DND-41 (cell line): ENCODE measurements at regions not wholly inside any gene's neighbourhood (a gene's known extent, or its start where the extent isn't known, plus 50 kb on each side); places are given as distances from the start of the nearest gene placed in this dataset.

Experiments used
- EZH2 ChIP-seq: IDR thresholded peaks from 3 replicates; pipeline ENCODE4 v1.6.1; 2012; ENCODE audit warnings: borderline replicate concordance, low read depth, mild to moderate bottlenecking, moderate library complexity, low read length, inconsistent platforms; ENCODE audit not compliant: severe bottlenecking
- TF ChIP-seq, protein P1 (sequence below): IDR thresholded peaks from 2 replicates; pipeline ENCODE4 v1.5.1; 2012; ENCODE audit warnings: borderline replicate concordance, low read length, moderate library complexity, mild to moderate bottlenecking; ENCODE audit not compliant: poor library complexity, severe bottlenecking; ENCODE audit errors: extremely low read depth

DNA sequence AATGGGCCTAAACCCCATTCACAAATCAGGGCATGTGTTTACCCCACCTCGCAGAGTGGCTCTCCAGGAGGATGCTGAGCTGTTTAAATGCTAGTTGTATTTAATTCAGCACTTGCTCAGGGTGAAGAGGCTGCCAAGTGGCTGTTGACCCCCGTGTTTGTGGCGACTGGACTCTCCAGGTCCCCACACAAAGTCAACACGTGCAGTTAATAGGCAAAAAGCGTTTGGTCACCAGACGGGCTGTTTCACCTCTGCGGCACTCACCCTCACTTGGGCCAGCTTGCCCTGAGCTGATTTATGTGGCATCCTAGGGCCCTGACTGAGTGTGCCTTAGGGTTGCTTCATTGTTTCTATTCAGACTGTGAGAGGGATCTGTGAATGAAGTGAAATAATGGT is 152.3 kb downstream of the GAS1 start:
- TF ChIP-seq, protein P1, sequence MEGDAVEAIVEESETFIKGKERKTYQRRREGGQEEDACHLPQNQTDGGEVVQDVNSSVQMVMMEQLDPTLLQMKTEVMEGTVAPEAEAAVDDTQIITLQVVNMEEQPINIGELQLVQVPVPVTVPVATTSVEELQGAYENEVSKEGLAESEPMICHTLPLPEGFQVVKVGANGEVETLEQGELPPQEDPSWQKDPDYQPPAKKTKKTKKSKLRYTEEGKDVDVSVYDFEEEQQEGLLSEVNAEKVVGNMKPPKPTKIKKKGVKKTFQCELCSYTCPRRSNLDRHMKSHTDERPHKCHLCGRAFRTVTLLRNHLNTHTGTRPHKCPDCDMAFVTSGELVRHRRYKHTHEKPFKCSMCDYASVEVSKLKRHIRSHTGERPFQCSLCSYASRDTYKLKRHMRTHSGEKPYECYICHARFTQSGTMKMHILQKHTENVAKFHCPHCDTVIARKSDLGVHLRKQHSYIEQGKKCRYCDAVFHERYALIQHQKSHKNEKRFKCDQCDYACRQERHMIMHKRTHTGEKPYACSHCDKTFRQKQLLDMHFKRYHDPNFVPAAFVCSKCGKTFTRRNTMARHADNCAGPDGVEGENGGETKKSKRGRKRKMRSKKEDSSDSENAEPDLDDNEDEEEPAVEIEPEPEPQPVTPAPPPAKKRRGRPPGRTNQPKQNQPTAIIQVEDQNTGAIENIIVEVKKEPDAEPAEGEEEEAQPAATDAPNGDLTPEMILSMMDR, result no peak
- no peak for TF ChIP-seq EZH2
